GM18511 (cell line): ENCODE measurements at regions not wholly inside any gene's neighbourhood (a gene's known extent, or its start where the extent isn't known, plus 50 kb on each side); places are given as distances from the start of the nearest gene placed in this dataset.

Experiments used
- ATAC-seq: cut with Tn5 transposase; IDR thresholded peaks from one replicate; pipeline ENCODE4 v1.9.1; 2021; ENCODE audit warnings: mild to moderate bottlenecking, moderate library complexity; ENCODE audit not compliant: unreplicated experiment

DNA sequence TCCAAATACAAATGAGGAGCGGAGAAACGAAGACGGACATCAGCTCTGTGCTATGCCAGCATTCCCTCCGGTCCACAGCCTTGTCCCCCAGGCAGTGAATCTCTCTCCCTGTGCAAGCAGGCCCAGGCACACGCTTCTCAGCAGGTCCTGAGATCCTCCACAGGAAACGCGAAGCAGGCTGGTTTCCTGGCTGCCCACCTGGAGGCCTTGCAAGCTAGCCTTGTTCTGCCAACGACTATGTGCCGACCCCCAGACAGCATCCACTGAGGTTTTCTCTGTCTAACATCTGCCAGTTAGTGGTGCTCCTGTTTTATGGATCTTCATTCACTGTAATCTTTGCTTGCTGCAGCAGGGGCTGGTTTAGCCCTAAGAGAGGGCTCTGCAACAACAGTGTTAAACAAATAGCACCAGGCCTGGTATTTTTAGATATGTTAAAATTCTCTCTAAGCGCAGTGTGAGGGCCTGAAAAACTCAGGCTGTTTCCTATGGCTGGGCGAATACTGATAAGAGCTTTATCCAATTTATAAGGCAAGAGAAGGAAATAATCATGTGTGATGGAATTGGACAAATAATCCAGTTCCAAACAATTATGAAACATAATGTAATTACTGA lies 386.0 kb upstream of the ARID1B start:
- no peak for ATAC-seq

DNA sequence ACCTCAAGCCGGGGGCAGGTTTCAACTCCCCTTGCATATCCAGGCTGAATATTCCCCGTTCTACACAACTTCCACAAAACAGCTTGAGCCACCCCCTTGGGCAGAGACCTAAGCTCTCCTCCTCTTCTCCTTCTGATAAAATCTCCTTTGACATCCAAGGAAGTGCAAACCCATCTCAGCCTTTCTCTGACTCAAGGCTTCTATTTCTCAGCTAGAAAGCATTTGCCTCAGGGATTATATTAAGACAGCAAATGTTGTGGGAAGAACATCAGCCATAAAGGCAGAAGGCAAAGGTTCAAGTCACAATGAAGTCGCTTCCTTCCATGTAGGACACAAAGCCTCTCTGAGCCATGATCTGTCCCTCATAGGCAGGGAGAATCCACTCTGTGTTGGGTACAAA lies 386.6 kb upstream of the ARID1B start:
- ATAC-seq, result no peak

DNA sequence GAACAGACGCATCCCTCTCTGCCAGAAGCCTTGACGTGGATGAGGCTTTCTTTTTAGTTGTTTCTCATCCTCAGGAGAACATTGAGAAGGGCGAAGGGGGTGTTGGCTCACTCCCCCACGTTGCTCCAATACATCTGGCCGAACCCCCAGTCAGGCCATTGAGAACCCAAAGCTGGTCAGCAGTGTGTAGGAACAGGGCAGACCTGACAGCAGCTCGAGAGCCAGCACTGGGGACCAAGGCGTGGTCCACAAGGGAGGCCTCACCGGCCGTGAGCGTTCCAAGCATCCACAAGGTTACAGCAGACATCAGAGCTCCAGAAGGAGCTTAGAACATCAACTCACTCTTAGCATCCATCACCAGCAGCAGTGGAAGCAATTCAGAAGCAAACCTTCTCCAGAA lies 387.9 kb upstream of the ARID1B start:
- no peak for ATAC-seq

DNA sequence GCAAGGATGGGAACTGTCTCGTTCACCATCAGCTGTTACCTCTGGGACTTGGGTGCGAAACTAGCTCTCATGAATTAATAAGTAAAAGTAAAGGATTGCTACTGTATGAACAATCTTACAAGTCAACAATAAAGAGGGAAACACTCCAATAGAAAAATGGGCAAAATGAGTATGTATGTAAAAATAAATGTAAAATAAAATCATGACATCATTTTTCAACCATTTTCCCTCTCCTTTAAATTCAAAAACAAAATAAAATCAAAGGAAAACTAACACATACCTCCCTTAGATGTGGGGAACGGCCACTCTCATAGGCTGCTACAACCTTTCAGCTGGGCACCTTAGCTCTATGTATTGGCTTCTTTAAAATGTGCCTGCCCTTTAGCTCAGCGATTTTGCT lies 389.7 kb upstream of the ARID1B start:
- no peak for ATAC-seq

DNA sequence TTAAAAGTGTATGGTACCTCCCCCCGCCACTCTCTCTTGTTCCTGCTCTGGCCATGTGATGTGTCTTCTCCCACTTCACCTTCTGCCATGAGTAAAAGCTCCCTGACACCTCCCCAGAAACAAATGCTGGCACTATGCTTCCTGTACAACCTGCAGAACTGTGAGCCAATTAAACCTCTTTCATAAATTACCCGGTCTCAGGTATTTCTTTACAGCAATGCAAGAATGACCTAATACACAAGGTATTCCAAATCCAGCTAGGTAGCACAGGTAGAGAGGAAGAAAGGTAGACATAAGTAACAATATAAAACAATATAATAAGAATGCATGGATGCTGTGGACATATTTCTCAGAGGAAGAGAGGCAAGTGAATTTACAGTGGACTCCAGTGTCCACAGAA lies 394.1 kb upstream of the ARID1B start:
- ATAC-seq, result no peak

DNA sequence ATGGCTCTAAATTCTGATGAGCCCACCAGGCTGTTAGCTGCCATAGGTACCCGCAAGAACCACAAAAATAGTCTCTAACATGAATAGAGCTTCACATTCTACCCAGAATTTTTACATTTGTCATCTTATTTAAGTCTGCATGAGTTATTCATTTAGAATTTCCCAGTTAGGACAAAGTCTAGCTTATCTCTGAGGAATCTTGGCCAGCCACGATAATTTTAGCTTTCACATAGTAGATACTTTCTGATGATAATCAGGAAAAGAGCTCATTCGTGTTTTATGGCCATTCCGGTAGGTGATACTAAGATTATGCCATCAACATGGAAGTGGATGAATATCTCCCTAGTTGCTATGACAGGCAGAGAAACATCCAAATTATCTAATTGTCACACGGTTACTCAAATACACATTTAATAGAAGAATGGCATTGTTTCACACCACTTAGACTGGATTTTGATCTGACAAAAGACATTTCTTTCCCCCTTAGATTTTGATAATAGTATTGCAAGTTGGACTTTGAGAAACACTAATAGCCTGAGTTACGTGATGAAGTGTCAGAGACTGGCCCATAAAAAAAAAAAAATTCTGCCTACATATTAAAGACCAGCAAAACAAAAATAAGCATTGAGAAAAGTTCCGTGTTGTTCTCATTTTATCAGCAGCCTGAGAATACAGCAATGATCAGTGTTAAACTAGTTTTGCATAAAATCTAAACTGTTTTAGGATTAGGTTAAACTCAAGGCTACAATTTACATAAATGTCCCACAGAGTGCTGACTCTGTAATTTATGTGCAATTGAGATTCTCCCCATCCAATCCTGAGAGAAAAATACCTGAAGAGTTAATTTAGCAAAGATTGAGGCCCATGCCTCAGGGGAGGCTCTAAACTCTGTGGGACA lies 397.5 kb upstream of the ARID1B start:
- ATAC-seq, result no peak

DNA sequence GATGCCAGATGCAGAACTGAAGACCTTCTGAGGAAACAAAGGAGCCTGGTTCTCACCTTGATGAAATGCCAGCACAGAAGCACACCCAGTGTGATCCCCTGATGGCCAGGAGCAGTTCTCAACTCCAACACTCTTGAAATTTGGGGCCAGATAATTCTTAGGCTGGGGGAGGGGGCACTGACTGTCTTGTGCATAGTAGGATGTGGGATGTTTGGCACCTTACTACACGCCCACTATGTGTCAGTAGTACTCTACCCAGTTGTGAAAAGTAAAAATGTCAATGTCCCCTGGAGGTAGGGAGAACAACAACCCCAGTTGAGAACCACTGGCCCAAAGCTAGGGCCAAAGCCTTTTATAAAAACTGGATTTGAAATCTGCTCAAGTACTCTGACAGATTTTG lies 398.3 kb upstream of the ARID1B start:
- ATAC-seq, result no peak

DNA sequence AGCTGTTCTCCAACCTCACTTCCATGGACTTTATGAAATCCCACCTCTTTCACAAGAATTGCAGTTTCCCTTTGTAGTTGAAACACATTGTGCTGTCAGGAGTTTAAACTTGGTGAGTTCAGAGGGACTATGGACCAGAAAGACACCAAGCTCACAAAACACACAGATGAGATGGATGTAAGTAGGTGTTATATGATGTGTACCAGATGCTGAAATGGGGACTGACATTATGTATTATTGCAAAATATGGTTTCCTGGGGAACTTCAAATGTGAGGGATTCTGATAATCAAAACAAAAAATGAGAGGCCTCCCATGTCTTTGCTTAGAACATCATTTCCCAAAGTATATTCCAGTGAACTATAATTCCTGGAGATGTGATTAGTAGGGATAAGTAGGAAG lies 401.1 kb upstream of the ARID1B start:
- ATAC-seq, result no peak

DNA sequence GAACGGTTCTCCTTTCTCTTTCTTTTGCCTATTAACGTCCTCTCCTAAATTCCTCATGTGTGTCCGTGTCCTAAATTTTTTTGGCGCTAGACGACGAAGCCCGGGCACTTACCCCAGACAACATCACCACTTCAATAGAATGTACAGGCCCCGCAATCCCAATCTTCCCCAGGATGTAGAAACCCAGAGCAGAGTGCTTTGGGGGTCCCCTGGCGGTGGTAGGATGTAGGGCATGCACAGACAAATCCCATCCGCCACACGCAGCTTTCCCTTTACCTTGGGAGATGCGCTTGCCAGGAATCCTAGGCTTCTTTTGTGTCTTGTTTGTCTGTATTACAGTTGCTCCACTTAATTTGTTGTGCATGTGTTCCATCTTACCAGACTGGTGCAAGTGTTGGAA lies 417.3 kb upstream of the ARID1B start:
- no peak for ATAC-seq

DNA sequence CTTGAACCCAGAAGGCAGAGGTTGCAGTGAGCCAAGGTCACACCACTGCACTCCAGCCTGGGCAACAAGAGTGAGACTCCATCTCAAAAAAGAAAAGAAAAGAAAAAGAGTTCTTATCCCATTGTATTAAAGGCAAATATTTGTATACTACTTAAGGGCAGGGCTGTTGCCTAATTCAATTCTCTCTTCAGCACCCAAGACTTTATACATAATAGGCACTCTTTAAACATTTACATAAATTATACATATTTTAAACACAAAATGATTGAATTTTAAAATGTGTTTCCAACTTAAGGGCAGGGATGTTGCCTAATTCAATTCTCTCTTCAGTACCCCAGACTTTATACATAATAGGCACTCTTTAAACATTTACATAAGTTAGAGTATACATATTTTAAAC lies 424.3 kb upstream of the ARID1B start:
- no peak for ATAC-seq

DNA sequence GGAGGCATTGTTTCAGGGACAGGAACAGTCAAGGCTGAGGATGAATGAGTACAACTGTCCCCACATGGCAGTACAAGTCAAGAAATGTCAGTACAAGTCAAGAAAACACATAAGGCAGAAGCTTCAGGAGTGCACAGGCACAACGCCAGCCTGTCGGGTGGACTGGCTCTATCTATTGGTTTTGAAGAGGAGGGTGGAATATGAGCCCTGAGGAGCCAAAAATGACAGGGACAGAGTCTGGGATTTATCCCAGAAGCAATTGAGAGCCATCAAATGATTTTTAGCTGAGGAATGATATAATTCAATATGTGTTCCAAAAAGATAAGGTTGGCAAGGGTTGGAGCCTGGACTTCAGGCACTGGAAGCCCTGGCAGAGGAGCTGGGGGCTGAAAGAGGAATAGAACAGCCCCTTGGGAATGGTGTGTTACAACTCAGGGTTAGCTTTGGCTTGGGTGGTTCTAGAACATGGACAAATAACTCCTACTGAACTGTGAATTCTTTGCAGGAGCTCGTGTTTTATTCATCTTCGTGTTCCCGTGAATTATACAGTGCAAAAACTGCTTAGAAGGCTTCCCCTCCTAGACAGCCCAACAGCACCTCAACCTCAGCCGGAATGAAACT lies 425.7 kb upstream of the ARID1B start:
- ATAC-seq, result no peak

DNA sequence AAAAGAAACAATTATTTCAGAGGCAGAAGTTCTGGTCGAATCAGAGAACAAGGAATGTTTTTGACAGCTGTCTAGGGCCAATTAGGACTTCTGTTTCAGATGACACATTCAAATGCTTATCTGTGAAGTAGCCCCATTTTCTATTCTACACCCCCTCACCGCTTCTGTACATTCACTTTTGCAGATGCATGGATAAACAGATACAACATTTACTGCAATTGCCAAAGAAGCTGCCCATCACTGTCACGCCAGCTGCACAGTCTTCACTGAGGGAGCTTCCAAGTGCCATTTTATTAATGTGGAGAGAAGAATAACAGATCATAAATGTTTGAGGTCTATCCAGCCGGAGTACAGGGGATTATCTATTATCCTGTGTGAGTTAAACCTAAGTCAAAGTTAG lies 426.8 kb upstream of the ARID1B start:
- ATAC-seq, result no peak

DNA sequence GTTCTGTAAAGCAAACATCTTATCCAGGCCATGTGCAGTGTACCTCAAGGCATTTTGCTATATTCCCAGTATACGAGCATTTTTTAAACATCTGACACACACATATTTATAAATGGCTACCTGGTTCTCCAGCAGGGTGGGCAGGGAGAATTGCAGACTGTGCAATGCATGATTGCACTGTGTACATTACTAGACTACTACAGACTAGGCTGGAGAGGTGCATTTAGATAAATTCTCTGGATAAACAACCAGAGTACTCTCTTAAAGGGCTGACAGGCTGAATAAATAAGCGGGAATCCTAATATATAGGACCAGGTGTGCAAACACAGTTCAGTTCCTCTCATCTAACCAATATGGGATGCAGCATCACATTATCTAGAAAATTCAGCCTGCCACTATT lies 428.3 kb upstream of the ARID1B start:
- ATAC-seq, result no peak

DNA sequence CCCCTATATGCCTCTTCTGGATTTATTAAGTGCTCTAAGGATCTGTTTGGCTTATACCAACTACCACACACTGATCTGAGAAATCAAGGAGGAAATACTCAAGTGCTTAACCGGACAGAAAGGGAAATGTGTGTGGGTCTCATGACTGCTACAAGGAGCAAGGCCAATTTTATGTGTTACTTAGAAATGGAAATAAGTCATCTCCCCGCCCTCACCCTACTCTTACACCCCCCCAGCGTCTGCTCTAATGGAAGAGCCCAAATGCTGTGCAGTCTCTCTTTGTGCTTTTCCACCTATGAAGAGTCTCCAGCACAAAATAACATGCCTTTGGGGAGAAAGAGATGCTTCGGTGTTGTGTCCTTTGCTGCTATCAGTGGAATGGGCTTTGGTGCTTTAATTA lies 428.8 kb upstream of the ARID1B start:
- ATAC-seq, result no peak

DNA sequence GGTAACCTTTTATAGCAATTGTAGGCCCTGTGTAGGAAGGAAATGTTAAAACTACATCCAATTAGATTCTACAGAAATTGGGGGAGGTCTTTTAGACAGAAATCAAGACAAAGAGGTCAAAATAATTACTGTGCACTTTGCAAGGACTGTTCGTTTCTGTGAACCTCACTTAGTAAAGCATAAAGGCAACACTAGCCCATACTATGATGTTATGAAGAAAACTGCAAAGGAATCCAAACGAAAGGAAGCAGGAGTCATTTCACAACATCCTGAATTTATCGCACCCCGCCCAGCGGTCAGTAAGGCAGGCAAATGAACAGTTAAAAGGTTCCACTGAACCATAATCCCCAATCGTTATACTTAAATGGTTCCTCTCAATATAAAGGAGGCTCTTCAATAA lies 429.5 kb upstream of the ARID1B start:
- no peak for ATAC-seq

DNA sequence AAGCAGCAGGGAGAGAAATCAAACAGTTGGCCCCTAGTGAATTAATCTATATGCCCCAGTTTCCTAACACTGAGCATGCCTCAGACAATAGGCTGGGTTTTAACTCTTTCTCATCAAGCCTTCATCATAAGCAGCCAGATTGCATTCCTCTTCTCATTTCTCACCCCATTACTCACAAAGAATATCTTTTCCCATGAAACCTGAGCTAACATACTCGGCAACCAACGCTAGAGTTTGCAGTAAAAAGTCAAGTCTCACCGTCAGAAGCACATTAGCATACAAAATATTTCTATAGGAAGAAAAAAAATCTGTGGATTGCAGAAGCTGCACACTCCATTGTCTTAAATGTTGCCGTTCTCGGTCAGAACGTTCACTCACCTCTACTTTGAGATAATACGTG lies 429.9 kb upstream of the ARID1B start:
- ATAC-seq, result no peak

DNA sequence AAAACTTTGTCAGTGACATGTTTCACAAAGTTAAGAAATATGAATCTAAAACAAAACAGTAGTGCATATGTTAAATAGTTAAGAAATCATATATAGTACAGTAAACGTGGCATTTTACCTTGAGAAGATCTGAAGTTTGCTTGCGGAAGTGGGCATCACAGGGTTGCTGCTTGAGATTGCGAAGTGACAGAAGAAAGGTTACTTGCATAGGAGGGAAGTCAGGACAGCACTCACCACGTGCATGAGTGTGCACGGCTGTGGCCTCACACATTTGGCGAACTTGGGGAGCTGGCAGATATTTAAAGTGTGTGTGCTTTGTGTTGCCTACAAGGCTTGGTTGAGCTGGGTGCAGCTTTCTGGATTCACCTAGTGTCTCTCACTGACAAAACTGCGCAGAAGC lies 431.5 kb upstream of the ARID1B start:
- ATAC-seq, result no peak

DNA sequence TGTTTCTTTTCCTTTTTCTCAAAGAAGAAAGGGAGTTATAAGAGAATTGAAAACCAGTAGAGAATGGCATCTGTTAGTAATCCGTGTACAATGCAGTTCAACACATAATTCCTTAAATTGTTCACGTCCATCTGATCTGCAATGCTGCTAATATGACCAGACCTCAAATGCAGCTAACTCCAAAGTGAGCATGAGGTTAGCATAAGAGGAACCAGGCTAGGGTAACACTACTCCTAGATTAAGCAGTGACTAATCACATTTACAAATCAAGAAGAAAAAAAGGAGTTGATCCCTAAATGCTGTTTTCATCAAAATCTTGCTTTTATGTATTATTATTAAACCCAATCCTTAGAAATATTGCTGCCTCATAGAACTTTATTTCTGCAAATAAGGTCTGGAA lies 432.7 kb upstream of the ARID1B start:
- no peak for ATAC-seq

DNA sequence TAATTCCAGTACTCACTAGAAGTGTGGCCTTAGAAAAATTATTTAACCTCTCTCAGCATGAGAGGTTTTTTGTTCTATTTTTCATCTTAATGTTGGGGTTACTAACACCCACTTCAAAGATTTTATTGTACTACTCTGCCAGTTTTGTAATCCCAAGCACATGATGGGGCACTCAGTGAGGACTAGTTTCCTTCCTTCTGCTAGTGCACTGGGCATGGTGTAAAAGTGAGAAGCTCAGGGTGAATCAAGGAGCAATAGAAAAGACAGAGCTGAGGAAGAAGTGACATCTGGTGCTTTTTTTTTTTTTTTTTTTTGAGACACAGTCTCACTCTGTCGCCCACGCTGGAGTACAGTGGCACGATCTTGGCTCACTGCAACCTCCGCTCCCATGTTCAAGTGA lies 439.4 kb upstream of the ARID1B start:
- ATAC-seq, result no peak

DNA sequence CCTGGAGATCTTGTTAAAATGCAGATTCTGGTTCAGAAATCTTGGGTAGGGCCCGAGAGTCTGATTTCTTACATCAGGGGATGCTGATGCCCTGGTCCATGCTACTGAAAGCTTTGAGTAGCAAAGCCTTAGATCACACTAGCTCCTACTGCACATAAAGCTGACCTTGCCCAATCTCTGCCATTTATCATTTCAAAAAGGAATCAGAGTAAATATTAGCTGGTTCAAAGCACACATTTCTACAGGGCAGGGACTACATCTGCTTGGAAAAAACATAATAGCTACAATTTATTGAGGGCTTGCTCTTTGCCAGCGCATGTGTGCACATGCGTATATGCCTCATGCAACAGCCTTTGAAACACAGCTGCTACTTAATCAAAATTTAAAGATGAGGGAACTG lies 440.4 kb upstream of the ARID1B start:
- no peak for ATAC-seq

DNA sequence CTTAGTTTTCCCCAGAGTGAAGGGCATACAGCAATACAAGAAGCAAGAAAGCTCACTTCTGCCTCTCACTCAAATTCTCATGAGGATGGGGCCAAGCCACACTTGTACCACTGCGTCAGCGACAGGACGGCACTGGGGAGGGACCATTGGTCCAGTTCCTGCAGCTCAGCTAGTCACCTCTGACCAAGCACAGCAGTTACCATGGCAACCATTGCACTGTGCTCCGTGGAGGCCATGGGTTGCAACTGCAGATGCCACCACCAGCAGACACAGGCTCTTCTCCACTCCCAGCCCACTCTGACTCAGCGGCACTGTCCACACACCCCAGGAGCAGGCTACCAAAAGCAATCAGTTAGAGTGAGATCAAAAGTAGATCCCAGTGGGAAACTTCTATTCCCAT lies 441.1 kb upstream of the ARID1B start:
- no peak for ATAC-seq

DNA sequence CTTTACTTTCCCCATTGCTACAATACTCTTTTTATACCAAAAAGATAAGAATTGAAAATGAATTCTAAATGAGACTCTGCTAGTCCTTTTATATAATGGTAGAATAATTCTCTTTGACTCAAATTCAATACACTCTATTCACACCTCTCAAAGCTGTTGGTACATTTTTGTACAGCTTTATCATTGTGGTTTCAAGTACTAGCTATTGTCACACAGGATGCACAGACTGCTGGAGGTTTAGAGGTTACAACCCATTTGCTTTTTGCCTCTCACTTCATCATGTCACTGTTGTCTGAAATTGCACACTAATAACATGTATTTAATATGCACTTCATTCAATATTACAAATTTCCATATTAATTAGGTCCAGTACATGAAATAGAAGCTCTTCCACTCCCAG lies 442.2 kb upstream of the ARID1B start:
- no peak for ATAC-seq
